Activated effector memory CD4-positive, alpha-beta T cell treated with Interleukin-2 at 50 U/mL for 16 hours (primary cell): ENCODE measurements at regions not wholly inside any gene's neighbourhood (a gene's known extent, or its start where the extent isn't known, plus 50 kb on each side); places are given as distances from the start of the nearest gene placed in this dataset.
"Not testable (repeated sequence)": the region's sequence is repeated elsewhere in the genome, so short reads cannot be mapped to it uniquely, and the experiment has no call there.

Experiments
- DNase-seq: peaks from one replicate; pipeline ENCODE4 v3.0.0-alpha.2; 2020

DNA sequence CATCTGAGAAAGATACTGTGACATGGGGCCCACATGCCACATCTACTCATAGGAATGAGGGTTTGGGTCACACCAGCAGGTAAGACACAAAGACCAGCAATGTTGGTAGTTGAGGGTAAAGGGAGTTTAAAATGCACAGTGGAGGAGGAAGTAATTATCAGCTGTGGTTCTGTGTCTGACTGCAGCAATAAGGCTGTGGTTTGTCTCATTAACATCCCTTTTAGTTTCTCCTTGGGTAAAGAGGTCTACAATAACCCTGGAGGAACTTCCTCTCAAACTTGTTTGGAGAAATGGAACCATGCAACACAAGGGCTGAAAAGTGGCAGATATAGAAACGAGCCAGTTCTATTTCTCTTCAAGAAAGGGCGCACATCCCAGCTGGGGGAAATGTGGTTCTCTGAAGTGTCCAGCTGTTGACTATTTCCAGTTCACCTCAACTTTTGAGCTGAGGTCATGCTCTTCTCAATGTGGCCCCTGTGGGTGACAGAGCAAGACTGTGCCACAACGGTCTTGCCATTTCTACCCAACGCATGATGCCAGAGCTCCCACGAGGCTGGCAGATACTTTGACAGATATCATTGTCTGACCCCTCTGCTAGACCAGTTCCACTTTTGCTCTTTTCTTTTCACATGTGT lies 234.3 kb downstream of the SQOR start:
- no peak for DNase-seq

DNA sequence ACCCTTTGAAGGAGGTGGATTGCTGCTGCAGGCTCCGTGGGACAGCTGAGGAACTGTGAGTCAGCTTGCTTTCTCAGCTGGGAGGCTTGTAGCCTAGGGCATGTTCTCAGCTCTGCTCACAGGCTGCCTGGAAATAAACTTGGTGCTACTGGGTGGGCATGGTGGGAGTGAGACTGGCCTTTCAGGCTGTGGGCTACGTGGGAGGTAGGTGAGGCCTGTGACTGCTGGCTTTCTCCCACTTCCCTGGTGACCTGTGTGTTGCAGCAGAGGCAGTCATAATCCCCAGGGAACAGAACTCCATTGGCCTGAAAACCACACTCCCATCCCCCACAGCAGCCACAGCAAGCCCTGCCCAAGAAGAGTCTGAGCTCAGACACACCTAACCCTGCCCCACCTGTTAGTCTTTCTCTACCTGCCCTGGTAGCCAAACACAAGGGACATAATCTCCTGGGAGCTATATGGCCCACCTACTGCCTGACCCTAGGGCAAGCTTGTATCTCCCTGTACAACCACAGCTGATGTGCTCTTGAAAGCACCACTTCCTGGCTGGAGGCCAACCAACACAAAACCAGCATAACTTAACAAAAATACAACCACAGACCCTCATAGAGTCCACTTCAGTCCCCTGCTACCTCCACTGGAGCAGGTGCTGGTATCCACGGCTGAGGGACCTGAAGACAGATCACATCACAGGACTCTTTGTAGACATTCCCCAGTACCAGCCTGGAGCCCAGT lies 236.5 kb downstream of the SQOR start:
- DNase-seq, result no peak

DNA sequence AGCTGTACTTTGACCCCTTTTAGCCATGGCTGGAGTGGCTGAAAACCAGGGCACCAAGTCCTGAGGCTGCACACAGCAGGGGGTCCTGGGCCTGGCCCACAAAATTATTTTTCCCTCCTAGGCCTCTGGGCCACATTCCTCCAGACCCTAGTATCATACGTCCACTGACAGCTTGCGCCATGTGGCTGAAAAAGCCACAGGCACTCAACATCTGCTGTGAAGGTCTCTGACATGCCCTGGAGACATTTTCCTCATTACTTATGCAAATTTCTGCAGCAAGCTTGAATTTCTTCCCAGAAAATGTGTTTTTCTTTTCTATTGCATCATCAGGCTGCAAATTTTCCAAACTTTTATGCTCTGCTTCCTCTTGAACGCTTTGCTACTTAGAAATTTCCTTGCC lies 239.0 kb downstream of the SQOR start:
- DNase-seq, result no peak

DNA sequence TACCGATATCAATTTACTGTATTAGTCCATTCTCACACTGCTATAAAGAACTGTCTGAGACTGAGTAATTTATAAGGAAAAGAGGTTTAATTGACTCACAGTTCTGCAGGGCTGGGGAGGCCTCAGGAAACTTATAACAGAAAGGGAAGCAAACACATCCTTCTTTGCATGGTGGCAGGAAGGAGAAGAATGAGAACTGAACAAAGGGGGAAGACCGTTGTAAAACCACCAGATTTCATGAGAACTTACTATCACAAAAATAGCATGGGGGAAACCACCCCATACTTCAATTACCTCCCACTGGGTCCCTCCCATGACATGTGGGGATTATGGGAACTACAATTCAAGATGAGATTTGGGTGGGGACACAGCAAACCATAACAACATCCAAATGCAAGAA lies 239.7 kb downstream of the SQOR start:
- not testable (repeated sequence) for DNase-seq

DNA sequence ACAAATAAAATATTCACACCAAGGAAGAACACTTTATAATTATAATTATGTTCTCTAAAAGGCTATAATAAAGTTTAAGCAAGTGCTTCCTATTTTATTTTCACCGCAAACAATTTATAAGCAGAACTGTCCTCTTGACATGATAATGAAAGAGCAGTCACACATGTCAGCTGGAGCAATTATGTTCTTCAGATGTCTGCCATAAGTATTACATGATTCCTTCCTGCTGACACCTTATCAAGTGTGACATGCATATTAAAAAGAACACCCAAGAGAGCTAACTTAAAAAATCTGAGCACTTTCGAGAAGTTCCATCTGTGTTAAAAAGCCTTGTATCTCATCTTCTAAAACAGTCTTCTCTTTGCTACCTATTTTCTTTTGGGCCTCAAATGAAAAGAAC lies 249.5 kb downstream of the SQOR start:
- DNase-seq, result no peak

DNA sequence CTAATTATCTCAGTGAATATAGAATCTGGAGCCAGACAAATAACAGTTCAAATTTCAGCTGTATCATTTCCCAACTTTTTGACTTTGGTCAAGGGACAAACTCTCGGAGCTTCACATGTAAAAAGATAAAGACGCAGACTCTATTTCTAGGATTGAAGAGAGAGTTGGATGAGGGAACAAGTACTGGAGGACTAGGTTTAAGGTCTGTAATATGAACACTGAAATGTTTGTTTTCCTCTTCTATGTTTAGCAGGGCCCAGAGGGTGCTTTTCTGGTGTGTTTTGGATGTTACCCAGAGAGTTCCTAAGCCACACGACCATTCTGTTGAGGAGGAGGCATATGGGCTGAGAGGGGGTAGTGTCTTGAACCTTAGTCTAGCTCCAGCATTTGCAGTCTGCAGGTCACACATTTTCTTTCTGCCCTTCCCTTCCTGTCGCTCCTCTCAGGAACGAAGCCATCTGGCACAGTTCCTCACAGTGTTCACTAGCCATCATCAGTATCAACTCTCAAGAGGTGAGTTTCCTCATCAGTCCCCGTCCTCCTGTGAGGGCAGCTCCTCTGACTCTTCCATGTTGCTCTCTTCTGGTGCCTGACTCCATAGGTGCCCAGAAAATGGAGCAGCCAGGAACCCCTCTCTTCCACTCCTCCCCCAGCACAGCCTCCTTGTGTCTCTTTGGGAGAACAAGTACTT lies 250.1 kb downstream of the SQOR start:
- DNase-seq, result no peak

- DNase-seq, result no peak
These were observed 251.0 kb downstream of the SQOR start for GRCh38 chr15:45885801-45886200.

DNA sequence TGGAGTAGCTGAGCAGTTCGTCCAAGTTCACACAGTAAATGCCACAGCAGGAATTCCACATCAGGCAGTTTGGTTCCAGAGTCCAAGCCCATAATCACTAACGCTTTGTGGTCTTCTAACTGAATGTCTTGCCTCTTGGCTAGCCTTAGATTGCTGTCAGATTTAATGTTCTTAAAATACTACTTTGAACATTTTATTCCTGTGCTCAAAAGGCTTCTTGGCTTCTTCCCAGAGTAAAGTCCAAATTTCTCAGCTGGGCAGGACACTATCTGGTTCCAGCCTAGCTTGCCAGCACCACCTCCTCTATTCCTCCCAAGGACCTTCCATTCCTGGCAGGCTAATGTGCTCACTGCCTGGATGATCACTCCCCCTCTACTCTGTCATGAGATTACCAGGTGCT lies 256.9 kb downstream of the SQOR start:
- no peak for DNase-seq

GRCh38 chr15:45892182-45892581 lies 257.4 kb downstream of the SQOR start:
- no peak for DNase-seq

DNA sequence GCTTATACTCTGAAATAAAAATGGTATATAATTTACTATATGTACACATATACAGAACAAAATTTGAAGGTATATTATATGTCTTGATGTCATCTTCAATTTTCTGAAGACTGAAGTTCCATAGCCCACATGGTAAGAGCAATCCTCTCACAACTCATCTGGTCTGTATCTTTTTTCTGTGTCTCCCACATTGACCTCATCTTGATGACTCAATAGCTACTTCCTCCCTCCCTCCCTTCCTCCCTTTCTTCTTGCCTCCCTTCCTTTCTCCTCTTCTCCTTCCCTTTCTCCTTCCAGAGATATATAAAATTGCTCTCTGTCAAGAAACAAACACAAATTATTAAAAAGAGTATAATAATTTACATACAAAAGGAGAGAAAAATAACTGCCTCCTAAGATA lies 268.5 kb downstream of the SQOR start:
- no peak for DNase-seq

GRCh38 chr15:45904019-45904418 lies 269.2 kb downstream of the SQOR start:
- DNase-seq, result no peak

GRCh38 chr15:45906230-45906629 lies 271.4 kb downstream of the SQOR start:
- DNase-seq, result no peak

GRCh38 chr15:45910671-45911070 lies 275.8 kb downstream of the SQOR start:
- DNase-seq, result no peak

DNA sequence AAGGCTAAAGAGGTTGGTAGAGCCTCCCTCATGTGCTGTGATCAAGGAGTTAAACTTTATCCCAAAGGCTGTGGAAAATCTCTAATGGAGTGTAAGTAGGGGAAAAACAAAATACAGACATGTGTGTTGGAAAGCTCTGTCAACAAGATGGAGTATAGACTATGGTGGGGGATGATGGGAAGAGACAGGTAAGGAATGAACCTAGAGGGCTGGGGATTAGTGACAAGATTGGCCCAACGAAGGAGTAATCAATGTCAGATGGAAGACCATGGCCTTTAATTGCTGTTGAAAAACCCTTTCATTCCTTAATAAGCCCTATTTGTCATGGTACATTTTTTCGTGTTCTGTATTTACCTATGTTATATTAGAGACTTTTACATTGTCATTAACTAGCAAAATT lies 278.6 kb downstream of the SQOR start:
- no peak for DNase-seq

- DNase-seq, result no peak
These were observed 279.6 kb downstream of the SQOR start for GRCh38 chr15:45914425-45914824.

- no peak for DNase-seq
These were observed 284.0 kb downstream of the SQOR start for GRCh38 chr15:45918839-45919238.

DNA sequence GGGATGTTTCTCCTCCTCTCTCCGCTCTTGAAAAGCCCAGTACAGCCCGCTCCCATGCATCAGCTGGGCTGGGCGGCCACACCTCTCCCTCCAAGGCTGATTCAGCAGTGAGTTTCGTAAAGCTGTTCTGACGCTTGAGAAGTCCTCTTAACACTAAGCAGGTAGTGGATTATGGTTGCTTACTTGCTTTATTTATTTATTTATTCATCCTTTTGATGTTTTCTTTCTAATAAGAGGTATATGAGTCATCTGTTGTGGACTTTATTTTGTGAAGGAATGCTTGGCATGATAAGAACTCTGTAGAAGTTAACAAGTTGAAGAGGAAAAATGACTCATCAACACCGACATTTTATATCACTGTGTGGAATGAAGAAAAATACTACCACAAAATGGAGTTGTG lies 285.0 kb downstream of the SQOR start:
- no peak for DNase-seq

- DNase-seq, result no peak
These were observed 286.5 kb downstream of the SQOR start for GRCh38 chr15:45921376-45921775.

GRCh38 chr15:45921978-45922377 lies 287.1 kb downstream of the SQOR start:
- DNase-seq, result no peak

GRCh38 chr15:45941367-45941766 lies 306.5 kb downstream of the SQOR start:
- no peak for DNase-seq

GRCh38 chr15:45943240-45943639 lies 308.4 kb downstream of the SQOR start:
- no peak for DNase-seq

DNA sequence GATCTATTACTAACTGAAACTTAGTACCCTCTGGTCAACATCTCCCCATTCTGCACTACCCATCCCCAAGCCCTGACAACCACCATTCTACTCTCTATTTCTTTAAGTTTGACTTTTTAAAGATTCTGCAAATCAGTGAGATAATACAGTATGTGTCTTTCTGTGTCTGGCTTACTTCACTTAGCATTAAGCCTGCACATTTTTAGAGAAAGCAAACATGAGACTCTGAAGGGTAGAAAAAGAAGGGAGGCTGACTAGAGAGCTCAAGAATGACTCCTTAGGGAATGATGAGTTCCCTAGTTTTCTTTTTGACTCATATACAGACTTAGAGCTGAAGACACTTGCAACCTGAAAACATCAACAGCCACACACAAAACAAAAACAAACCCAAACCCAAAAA lies 311.3 kb downstream of the SQOR start:
- DNase-seq, result no peak

DNA sequence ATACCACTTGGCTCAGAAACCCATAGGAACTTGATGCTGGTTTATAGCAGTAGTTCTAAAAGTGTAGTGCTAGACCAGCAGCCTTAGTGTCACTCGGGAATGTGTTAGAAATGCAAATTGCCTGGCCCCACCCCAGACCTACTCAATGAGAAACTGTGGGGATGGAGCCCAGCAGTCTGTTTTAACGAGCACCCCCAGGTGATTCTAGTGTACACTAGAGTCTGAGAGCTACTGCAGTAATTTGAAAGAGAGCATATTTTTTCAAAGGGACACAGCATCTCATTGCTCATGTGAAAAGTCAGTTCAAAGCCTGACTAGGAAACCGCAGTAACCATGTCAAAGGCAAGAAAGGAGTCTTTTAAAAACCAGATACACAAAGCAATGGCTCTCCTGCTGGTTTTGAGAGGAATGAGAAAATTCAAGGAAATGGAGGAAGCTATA lies 313.4 kb downstream of the SQOR start:
- no peak for DNase-seq

GRCh38 chr15:45958924-45959323 lies 324.1 kb downstream of the SQOR start:
- no peak for DNase-seq
